ENCODE measurements at regions not wholly inside any gene's neighbourhood (a gene's known extent, or its start where the extent isn't known, plus 50 kb on each side); places are given as distances from the start of the nearest gene placed in this dataset.
"Not testable (repeated sequence)": the region's sequence is repeated elsewhere in the genome, so short reads cannot be mapped to it uniquely, and the experiment has no call there.

GRCh38 chr10:117762819-117763172, 220.2 kb downstream of the EMX2 start:
- no peaks in the 10 kb centered on the region for H3K27me3 ChIP-seq (ENCODE audit: control insufficient read depth, insufficient read depth, low read length)
- TF ChIP-seq CTCF (IDR thresholded peaks at IDR 0.05; ENCODE audit: low read depth, low read length): no peak
- POLR2A ChIA-PET: no interaction called here
- no peak overlapping the region for H3K4me3 ChIP-seq (ENCODE audit: low read depth, low read length)
- CTCF ChIA-PET: no interaction called here
- no peak overlapping the region for H3K27ac ChIP-seq (ENCODE audit: low read depth, low read length)
- DNase-seq (ENCODE audit: low read depth, low spot score): no peak
- H3K9me3 ChIP-seq (ENCODE audit: control insufficient read depth, insufficient read depth, low read length): peaks cover 10% of the 10 kb centered on the region

GRCh38 chr10:117763528-117763927, 221.0 kb downstream of the EMX2 start:
- Histone ChIP-seq H3K27ac (ENCODE audit: low read depth, low read length) (no peak overlapping the region), H3K4me3 (ENCODE audit: low read depth, low read length) (no peak overlapping the region), H3K9me3 (ENCODE audit: control insufficient read depth, insufficient read depth, low read length) (peaks cover 7% of the 10 kb centered on the region), H3K27me3 (ENCODE audit: control insufficient read depth, insufficient read depth, low read length) (no peaks in the 10 kb centered on the region)
- POLR2A ChIA-PET: no interaction called here
- DNase-seq (ENCODE audit: low read depth, low spot score): no peak
- no peak for TF ChIP-seq CTCF (IDR thresholded peaks at IDR 0.05; ENCODE audit: low read depth, low read length)
- CTCF ChIA-PET: no interaction called here

- no peak for DNase-seq (ENCODE audit: low read depth, low spot score)
- no peaks in the 10 kb centered on the region for H3K27me3 ChIP-seq (ENCODE audit: control insufficient read depth, insufficient read depth, low read length)
- CTCF ChIA-PET: no interaction called here
- POLR2A ChIA-PET: no interaction called here
- H3K9me3 ChIP-seq (ENCODE audit: control insufficient read depth, insufficient read depth, low read length): peaks cover 8% of the 10 kb centered on the region; the same call in 1 of the 2 replicates
- H3K4me3 ChIP-seq (ENCODE audit: low read depth, low read length): no peak overlapping the region
- no peak overlapping the region for H3K27ac ChIP-seq (ENCODE audit: low read depth, low read length)
- no peak for TF ChIP-seq CTCF (IDR thresholded peaks at IDR 0.05; ENCODE audit: low read depth, low read length)
Observed at GRCh38 chr10:117768333-117769042, 225.9 kb downstream of the EMX2 start.

GRCh38 chr10:117775526-117775925, 233.0 kb downstream of the EMX2 start:
- TF ChIP-seq CTCF (IDR thresholded peaks at IDR 0.05; ENCODE audit: low read depth, low read length): no peak
- Histone ChIP-seq H3K27ac (ENCODE audit: low read depth, low read length) (no peak overlapping the region), H3K4me3 (ENCODE audit: low read depth, low read length) (no peak overlapping the region), H3K9me3 (ENCODE audit: control insufficient read depth, insufficient read depth, low read length) (peaks cover 7% of the 10 kb centered on the region; the same call in 1 of the 2 replicates), H3K27me3 (ENCODE audit: control insufficient read depth, insufficient read depth, low read length) (no peaks in the 10 kb centered on the region)
- no peak for DNase-seq (ENCODE audit: low read depth, low spot score)
- CTCF ChIA-PET: no interaction called here
- POLR2A ChIA-PET: no interaction called here

- H3K27me3 ChIP-seq (ENCODE audit: control insufficient read depth, insufficient read depth, low read length); POLR2A ChIA-PET; H3K27ac ChIP-seq (ENCODE audit: low read depth, low read length); H3K4me3 ChIP-seq (ENCODE audit: low read depth, low read length); CTCF ChIA-PET; DNase-seq (ENCODE audit: low read depth, low spot score): not testable (repeated sequence)
- H3K9me3 ChIP-seq (ENCODE audit: control insufficient read depth, insufficient read depth, low read length): peaks cover 12% of the 10 kb centered on the region; the same call in 1 of the 2 replicates
Observed at GRCh38 chr10:117777222-117777621, 234.7 kb downstream of the EMX2 start.

All from AG04450 (cell line).